H9 (cell line): ENCODE measurements at regions not wholly inside any gene's neighbourhood (a gene's known extent, or its start where the extent isn't known, plus 50 kb on each side); places are given as distances from the start of the nearest gene placed in this dataset.

ENCODE experiments used
- DNase-seq: peaks from one replicate; pipeline ENCODE4 v3.0.0-alpha.2; 2017
- H2AFZ ChIP-seq: one replicate; pipeline ENCODE4 v1.6.1; 2013; ENCODE audit warnings: mild to moderate bottlenecking, low read length, control low read depth, moderate library complexity
- H2AK5ac ChIP-seq: 2 replicates; pipeline ENCODE4 v1.6.1; 2013; ENCODE audit warnings: low read length, control low read depth, mixed read lengths; ENCODE audit not compliant: insufficient read length
- H2BK120ac ChIP-seq: one replicate; pipeline ENCODE4 v1.6.1; 2013; ENCODE audit warnings: low read depth, mild to moderate bottlenecking, low read length, control low read depth, inconsistent platforms; ENCODE audit not compliant: poor library complexity, severe bottlenecking
- H2BK12ac ChIP-seq: 2 replicates; pipeline ENCODE4 v1.6.1; 2013; ENCODE audit warnings: low read length, control low read depth, mixed read lengths, low read depth; ENCODE audit not compliant: insufficient read length
- H2BK15ac ChIP-seq: 2 replicates; pipeline ENCODE4 v1.6.1; 2013; ENCODE audit warnings: low read depth, low read length, control low read depth
- H2BK20ac ChIP-seq: one replicate; pipeline ENCODE4 v1.6.1; 2013; ENCODE audit warnings: low read depth, mild to moderate bottlenecking, low read length, control low read depth, inconsistent platforms; ENCODE audit not compliant: poor library complexity, severe bottlenecking
- H2BK5ac ChIP-seq: 2 replicates; pipeline ENCODE4 v1.6.1; 2013; ENCODE audit warnings: low read length, control low read depth, mixed read lengths; ENCODE audit not compliant: insufficient read length
- H3K14ac ChIP-seq: 2 replicates; pipeline ENCODE4 v1.6.1; 2013; ENCODE audit warnings: low read length, control low read depth; ENCODE audit not compliant: insufficient read depth
- H3K18ac ChIP-seq: 2 replicates; pipeline ENCODE4 v1.6.1; 2013; ENCODE audit warnings: low read depth, mild to moderate bottlenecking, mixed read lengths, low read length, control low read depth; ENCODE audit not compliant: insufficient read length
- H3K23ac ChIP-seq: 2 replicates; pipeline ENCODE4 v1.6.1; 2013; ENCODE audit warnings: low read length, control low read depth, mixed read lengths, low read depth; ENCODE audit not compliant: insufficient read length
- H3K23me2 ChIP-seq: 2 replicates; pipeline ENCODE4 v1.6.1; 2013; ENCODE audit warnings: low read depth, mild to moderate bottlenecking, mixed read lengths, low read length, control low read depth; ENCODE audit not compliant: insufficient read length, poor library complexity, severe bottlenecking
- H3K27ac ChIP-seq: 2 replicates; pipeline ENCODE4 v1.5.1; 2013; ENCODE audit warnings: low read length, control low read depth, mixed read lengths, low read depth; ENCODE audit not compliant: insufficient read length
- H3K27me3 ChIP-seq: 2 replicates; pipeline ENCODE4 v1.6.1; 2013; ENCODE audit warnings: low read length, control low read depth, inconsistent platforms; ENCODE audit not compliant: insufficient read depth
- H3K4ac ChIP-seq: 2 replicates; pipeline ENCODE4 v1.6.1; 2013; ENCODE audit warnings: low read depth, mild to moderate bottlenecking, control low read depth, inconsistent platforms, low read length, moderate library complexity
- H3K4me1 ChIP-seq: 2 replicates; pipeline ENCODE4 v1.6.1; 2013; ENCODE audit warnings: low read length, control low read depth, inconsistent platforms; ENCODE audit not compliant: insufficient read depth
- H3K4me2 ChIP-seq: 2 replicates; pipeline ENCODE4 v1.6.1; 2013; ENCODE audit warnings: low read length, control low read depth, mixed read lengths; ENCODE audit not compliant: insufficient read length, insufficient read depth
- H3K56ac ChIP-seq: 2 replicates; pipeline ENCODE4 v1.6.1; 2013; ENCODE audit warnings: low read depth, mild to moderate bottlenecking, mixed read lengths, low read length, control low read depth; ENCODE audit not compliant: insufficient read length
- H3K79me1 ChIP-seq: 2 replicates; pipeline ENCODE4 v1.6.1; 2013; ENCODE audit warnings: low read depth, mild to moderate bottlenecking, moderate library complexity, low read length, control low read depth, inconsistent platforms; ENCODE audit not compliant: insufficient read depth, poor library complexity, severe bottlenecking
- H3K79me2 ChIP-seq: 2 replicates; pipeline ENCODE4 v1.6.1; 2013; ENCODE audit warnings: low read length, control low read depth, inconsistent platforms; ENCODE audit not compliant: insufficient read depth
- H3K9ac ChIP-seq: 2 replicates; pipeline ENCODE4 v1.6.1; 2013; ENCODE audit warnings: low read length, control low read depth, mixed read lengths; ENCODE audit not compliant: insufficient read length; ENCODE audit errors: extremely low read depth
- H3K9me3 ChIP-seq: one replicate; pipeline ENCODE4 v1.6.1; 2013; ENCODE audit warnings: low read depth, low read length, inconsistent platforms; ENCODE audit not compliant: control insufficient read depth
- H3T11ph ChIP-seq: one replicate; pipeline ENCODE4 v1.6.1; 2013; ENCODE audit warnings: mild to moderate bottlenecking, low read length, control low read depth, inconsistent platforms
- H4K20me1 ChIP-seq: one replicate; pipeline ENCODE4 v1.6.1; 2013; ENCODE audit not compliant: control insufficient read depth, insufficient read length, insufficient read depth
- H4K5ac ChIP-seq: 2 replicates; pipeline ENCODE4 v1.6.1; 2013; ENCODE audit warnings: low read depth, mild to moderate bottlenecking, mixed read lengths, low read length, control low read depth; ENCODE audit not compliant: insufficient read length
- H4K8ac ChIP-seq: replicated peaks from 2 replicates; pipeline ENCODE4 v1.6.1; 2013; ENCODE audit warnings: low read length, control low read depth, mixed read lengths, low read depth; ENCODE audit not compliant: insufficient read length
- H4K91ac ChIP-seq: 2 replicates; pipeline ENCODE4 v1.6.1; 2013; ENCODE audit warnings: low read depth, mild to moderate bottlenecking, moderate library complexity, mixed read lengths, low read length, control low read depth; ENCODE audit not compliant: insufficient read length
- H3K27ac Mint-ChIP-seq, 3 experiments: 2 replicates in 2 of 3; 3 replicates in 1 of 3; pipeline ENCODE4 v1.8.0; 2020 to 2021; ENCODE audit warnings: mixed read lengths in 3 of 3, mild to moderate bottlenecking in 1 of 3, moderate library complexity in 1 of 3
- H3K27me3 Mint-ChIP-seq: 2 replicates; pipeline ENCODE4 v1.8.0; 2021; ENCODE audit warnings: low read depth, mild to moderate bottlenecking, moderate library complexity, mixed read lengths
- H3K36me3 Mint-ChIP-seq, 3 experiments: 2 replicates in 2 of 3; 3 replicates in 1 of 3; pipeline ENCODE4 v1.8.0; 2020 to 2021; ENCODE audit warnings: low read depth in 3 of 3, mixed read lengths in 3 of 3; ENCODE audit not compliant: insufficient read depth in 1 of 3
- H3K4me1 Mint-ChIP-seq, 2 experiments: 2 replicates each; pipeline ENCODE4 v1.8.0; 2020; ENCODE audit warnings: mixed read lengths in 2 of 2
- H3K4me3 Mint-ChIP-seq, 2 experiments: 2 replicates in 1 of 2; 3 replicates in 1 of 2; pipeline ENCODE4 v1.8.0; 2020 to 2021; ENCODE audit warnings: mild to moderate bottlenecking in 2 of 2, mixed read lengths in 2 of 2, moderate library complexity in 1 of 2
- H3K9me3 Mint-ChIP-seq, 2 experiments: 2 replicates in 1 of 2; 3 replicates in 1 of 2; pipeline ENCODE4 v1.8.0; 2020; ENCODE audit warnings: mild to moderate bottlenecking in 2 of 2, mixed read lengths in 2 of 2, moderate library complexity in 1 of 2
- WGBS: extraction: QIAGEN DNeasy Blood & Tissue Kit; methylation state at CpG from one replicate; pipeline ENCODE4 v1.1.7; 2013; ENCODE audit warnings: missing lambda C conversion rate, low lambda C conversion rate, mixed read lengths; ENCODE audit not compliant: insufficient read length; ENCODE audit errors: extremely low coverage; 5-methylcytosine and 5-hydroxymethylcytosine counted together
- TF ChIP-seq, protein P1 (sequence below): fragments of 200-600 bp; sonication (generic); conservative IDR thresholded peaks from 3 replicates; pipeline ENCODE4 v1.8.0; 2021; ENCODE audit warnings: antibody characterized with exemption, mild to moderate bottlenecking

DNA sequence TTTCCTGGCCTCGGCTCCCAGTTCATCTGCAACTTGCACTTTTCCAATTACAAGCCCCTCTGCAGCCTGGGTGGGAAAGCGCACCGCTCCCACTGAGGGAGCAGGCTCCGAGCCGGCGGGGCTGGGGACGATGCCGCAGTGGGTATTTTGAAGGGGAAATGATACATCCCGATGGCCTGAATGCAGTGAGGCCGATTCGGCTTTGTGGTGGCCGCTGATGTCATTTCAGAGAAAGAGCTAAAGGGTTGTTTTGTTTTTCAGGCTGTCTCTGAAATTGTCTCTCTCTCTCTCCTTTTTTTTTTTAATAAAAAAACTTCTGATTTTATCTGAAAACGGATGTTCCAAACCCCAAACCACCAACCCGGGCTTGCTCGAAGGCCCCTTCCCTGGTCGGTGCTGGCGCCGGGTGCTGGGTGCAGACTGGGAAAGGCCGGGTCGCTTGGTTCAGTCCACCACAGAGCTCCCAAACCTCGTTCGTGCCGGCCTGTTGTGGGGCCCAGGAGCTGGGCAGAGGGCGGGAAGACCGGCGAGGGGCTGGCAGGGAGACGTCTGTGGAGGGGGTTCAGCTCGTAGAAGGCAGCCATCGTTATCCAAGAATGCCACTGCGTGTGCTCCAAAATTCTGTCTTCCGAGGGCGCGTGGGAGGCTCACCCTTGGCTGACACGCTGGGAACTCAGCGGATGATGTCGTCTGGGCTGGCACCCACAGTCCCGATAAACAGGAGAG lies 102.8 kb downstream of the FOXL1 start:
- Mint-ChIP-seq H3K36me3 (peaks cover 0 to 6% (median 2%) of the 10 kb centered on the region in 3 experiments; a peak in 2 of 7 replicates), H3K4me3 (no peak overlapping the region), H3K9me3 (peaks cover 6 to 8% of the 10 kb centered on the region in 2 experiments; a peak in 4 of 5 replicates), H3K4me1 (no peaks in the 10 kb centered on the region; a peak in 1 of 4 replicates), H3K27me3 (peaks cover 10% of the 10 kb centered on the region), H3K27ac (no peak overlapping the region)
- Histone ChIP-seq H3K79me1 (no peaks in the 10 kb centered on the region), H3K4me2 (no peak overlapping the region), H3K27ac (no peak overlapping the region), H4K20me1 (no peaks in the 10 kb centered on the region), H4K91ac (no peak overlapping the region), H2BK12ac (no peak overlapping the region), H3T11ph (no peak overlapping the region), H3K18ac (no peak overlapping the region), H3K79me2 (no peaks in the 10 kb centered on the region), H3K9me3 (no peaks in the 10 kb centered on the region), H2AFZ (no peak overlapping the region), H2BK120ac (no peak overlapping the region), H3K27me3 (no peaks in the 10 kb centered on the region), H3K23me2 (no peaks in the 10 kb centered on the region), H3K56ac (no peak overlapping the region), H2BK5ac (no peak overlapping the region), H3K4me1 (no peaks in the 10 kb centered on the region), H3K9ac (no peak overlapping the region), H4K8ac (no peak overlapping the region), H2AK5ac (no peak overlapping the region), H4K5ac (no peak overlapping the region), H3K4ac (no peak overlapping the region), H2BK20ac (no peak overlapping the region), H2BK15ac (no peak overlapping the region), H3K14ac (no peak overlapping the region; the same call in 1 of the 2 replicates), H3K23ac (no peak overlapping the region)
- TF ChIP-seq, protein P1, sequence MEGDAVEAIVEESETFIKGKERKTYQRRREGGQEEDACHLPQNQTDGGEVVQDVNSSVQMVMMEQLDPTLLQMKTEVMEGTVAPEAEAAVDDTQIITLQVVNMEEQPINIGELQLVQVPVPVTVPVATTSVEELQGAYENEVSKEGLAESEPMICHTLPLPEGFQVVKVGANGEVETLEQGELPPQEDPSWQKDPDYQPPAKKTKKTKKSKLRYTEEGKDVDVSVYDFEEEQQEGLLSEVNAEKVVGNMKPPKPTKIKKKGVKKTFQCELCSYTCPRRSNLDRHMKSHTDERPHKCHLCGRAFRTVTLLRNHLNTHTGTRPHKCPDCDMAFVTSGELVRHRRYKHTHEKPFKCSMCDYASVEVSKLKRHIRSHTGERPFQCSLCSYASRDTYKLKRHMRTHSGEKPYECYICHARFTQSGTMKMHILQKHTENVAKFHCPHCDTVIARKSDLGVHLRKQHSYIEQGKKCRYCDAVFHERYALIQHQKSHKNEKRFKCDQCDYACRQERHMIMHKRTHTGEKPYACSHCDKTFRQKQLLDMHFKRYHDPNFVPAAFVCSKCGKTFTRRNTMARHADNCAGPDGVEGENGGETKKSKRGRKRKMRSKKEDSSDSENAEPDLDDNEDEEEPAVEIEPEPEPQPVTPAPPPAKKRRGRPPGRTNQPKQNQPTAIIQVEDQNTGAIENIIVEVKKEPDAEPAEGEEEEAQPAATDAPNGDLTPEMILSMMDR = no peak
- no peak for DNase-seq
- no CpG with 5 or more reads among the region's 37 CpGs for WGBS
